H1 (cell line): ENCODE measurements at regions not wholly inside any gene's neighbourhood (a gene's known extent, or its start where the extent isn't known, plus 50 kb on each side); places are given as distances from the start of the nearest gene placed in this dataset.

ENCODE experiments used
- CTCF ChIA-PET: fragments of 300-600 bp; sonication (Branson Sonifier 250); formaldehyde crosslinking; loops from one replicate; lab custom pipeline; 2021; ENCODE audit not compliant: partially characterized antibody; lab: Charles Lee
- POLR2A ChIA-PET: fragments of 300-600 bp; sonication (Branson Sonifier 250); formaldehyde crosslinking; loops from one replicate; lab custom pipeline; 2021; ENCODE audit warnings: inconsistent platforms; ENCODE audit not compliant: partially characterized antibody; lab: Charles Lee
- DNase-seq, 2 experiments: peaks; one replicate each; pipeline versions ENCODE4 v3.0.0 to v3.0.0-alpha.2; 2010 to 2022; ENCODE audit warnings: low spot score in 2 of 2, low read depth in 1 of 2, mixed read lengths in 1 of 2
- FAIRE-seq: peaks from 2 replicates; lab custom pipeline; 2011; peaks lifted over from hg19 to GRCh38; lab: Jason Lieb, UNC
- H2AFZ ChIP-seq: 2 replicates; pipeline ENCODE4 v1.8.1; 2012; ENCODE audit warnings: low read length, inconsistent platforms
- H2AK5ac ChIP-seq: 2 replicates; pipeline ENCODE4 v1.6.1; 2013; ENCODE audit warnings: low read depth, low read length
- H2BK120ac ChIP-seq: replicated peaks from 2 replicates; pipeline ENCODE3; 2013; ENCODE audit warnings: low read depth, low read length, inconsistent platforms
- H2BK12ac ChIP-seq: 2 replicates; pipeline ENCODE4 v1.6.1; 2013; ENCODE audit warnings: low read depth, low read length
- H2BK15ac ChIP-seq: 2 replicates; pipeline ENCODE4 v1.6.1; 2013; ENCODE audit warnings: low read length
- H2BK20ac ChIP-seq: 2 replicates; pipeline ENCODE4 v1.6.1; 2013; ENCODE audit warnings: low read length
- H2BK5ac ChIP-seq: 2 replicates; pipeline ENCODE4 v1.6.1; 2013; ENCODE audit warnings: low read depth, low read length
- H3K14ac ChIP-seq: 2 replicates; pipeline ENCODE4 v1.6.1; 2013; ENCODE audit warnings: inconsistent platforms; ENCODE audit not compliant: insufficient read length
- H3K18ac ChIP-seq: 2 replicates; pipeline ENCODE4 v1.6.1; 2013; ENCODE audit warnings: low read length; ENCODE audit errors: extremely low read depth
- H3K23ac ChIP-seq: 2 replicates; pipeline ENCODE4 v1.6.1; 2013; ENCODE audit warnings: inconsistent platforms; ENCODE audit not compliant: insufficient read length
- H3K23me2 ChIP-seq: 2 replicates; pipeline ENCODE4 v1.6.1; 2013; ENCODE audit warnings: low read depth, low read length
- H3K27ac ChIP-seq: 2 replicates; pipeline ENCODE4 v1.6.1; 2011; ENCODE audit warnings: low read depth, low read length, inconsistent platforms
- H3K27me3 ChIP-seq, 4 experiments: replicated peaks in 1 of 4; 1 replicate in 1 of 4; 2 replicates in 3 of 4; pipeline versions ENCODE4 v1.6.1 to v1.8.1; 2011 to 2013; ENCODE audit warnings: low read length in 3 of 4, mild to moderate bottlenecking in 3 of 4, inconsistent platforms in 2 of 4, mixed read lengths in 2 of 4, moderate library complexity in 1 of 4; ENCODE audit not compliant: control insufficient read depth in 3 of 4, insufficient read depth in 3 of 4; ENCODE audit errors: extremely low read depth in 1 of 4
- H3K36me3 ChIP-seq, 4 experiments: 2 replicates each; pipeline versions ENCODE4 v1.6.1 to v1.8.1; 2011 to 2013; ENCODE audit warnings: mild to moderate bottlenecking in 4 of 4, low read length in 3 of 4, moderate library complexity in 2 of 4, control low read depth in 1 of 4, inconsistent platforms in 1 of 4; ENCODE audit not compliant: insufficient read depth in 4 of 4, control insufficient read depth in 2 of 4
- H3K4ac ChIP-seq: replicated peaks from 2 replicates; pipeline ENCODE3; 2013; ENCODE audit warnings: low read length, low read depth, mixed read lengths, inconsistent platforms; ENCODE audit not compliant: insufficient read length
- H3K4me1 ChIP-seq, 4 experiments: replicated peaks in 1 of 4; 1 replicate in 1 of 4; 2 replicates in 3 of 4; pipeline versions ENCODE4 v1.6.1 to v1.8.1; 2011 to 2013; ENCODE audit warnings: low read length in 3 of 4, inconsistent platforms in 2 of 4, mixed read lengths in 1 of 4; ENCODE audit not compliant: insufficient read depth in 4 of 4, control insufficient read depth in 3 of 4
- H3K4me2 ChIP-seq, 2 experiments: 2 replicates each; pipeline versions ENCODE4 v1.6.1 to v1.8.1; 2011 to 2013; ENCODE audit warnings: low read depth in 2 of 2, low read length in 2 of 2, control low read depth in 1 of 2, inconsistent platforms in 1 of 2, mild to moderate bottlenecking in 1 of 2; ENCODE audit not compliant: insufficient read depth in 1 of 2
- H3K4me3 ChIP-seq, 4 experiments: fragments of 200-600, 300-600 bp in 1 of 4; sonication (generic), shearing (Covaris generic), sonication (Bioruptor Twin) in 1 of 4; 2 replicates each; pipeline versions ENCODE4 v1.5.1 to v1.8.1; 2011 to 2016; ENCODE audit warnings: low read length in 4 of 4, low read depth in 3 of 4, control low read depth in 2 of 4, inconsistent platforms in 2 of 4, mild to moderate bottlenecking in 2 of 4, mixed read lengths in 1 of 4, moderate library complexity in 1 of 4; ENCODE audit not compliant: insufficient read depth in 2 of 4; ENCODE audit errors: extremely low read depth in 1 of 4
- H3K56ac ChIP-seq: replicated peaks from 2 replicates; pipeline ENCODE3; 2013; ENCODE audit warnings: low read depth, mild to moderate bottlenecking, mixed read lengths, low read length, inconsistent platforms; ENCODE audit not compliant: insufficient read length
- H3K79me1 ChIP-seq: 2 replicates; pipeline ENCODE4 v1.6.1; 2013; ENCODE audit warnings: low read depth, low read length, control low read depth
- H3K79me2 ChIP-seq, 2 experiments: 2 replicates each; pipeline versions ENCODE4 v1.6.1 to v1.8.1; 2012 to 2013; ENCODE audit warnings: low read length in 2 of 2, mild to moderate bottlenecking in 2 of 2, inconsistent platforms in 1 of 2; ENCODE audit not compliant: insufficient read depth in 2 of 2, control insufficient read depth in 1 of 2
- H3K9ac ChIP-seq, 4 experiments: replicated peaks in 1 of 4; 1 replicate in 1 of 4; 2 replicates in 3 of 4; pipeline versions ENCODE4 v1.6.1 to v1.8.1; 2011 to 2013; ENCODE audit warnings: low read depth in 3 of 4, low read length in 3 of 4, control low read depth in 2 of 4, mild to moderate bottlenecking in 2 of 4, moderate library complexity in 2 of 4, inconsistent platforms in 1 of 4; ENCODE audit errors: extremely low read depth in 1 of 4
- H3K9me3 ChIP-seq, 2 experiments: 2 replicates each; pipeline versions ENCODE4 v1.6.1 to v1.8.1; 2012 to 2013; ENCODE audit warnings: mild to moderate bottlenecking in 2 of 2, moderate library complexity in 2 of 2, control low read depth in 1 of 2, inconsistent platforms in 1 of 2, low read depth in 1 of 2, low read length in 1 of 2, mixed read lengths in 1 of 2; ENCODE audit not compliant: insufficient read depth in 2 of 2
- H4K20me1 ChIP-seq, 2 experiments: replicated peaks in 1 of 2; 2 replicates each; pipeline versions ENCODE3 to v1.8.1; 2011 to 2013; ENCODE audit warnings: inconsistent platforms in 2 of 2, low read length in 2 of 2, mild to moderate bottlenecking in 1 of 2; ENCODE audit not compliant: insufficient read depth in 2 of 2, control insufficient read depth in 1 of 2
- H4K5ac ChIP-seq: 2 replicates; pipeline ENCODE4 v1.6.1; 2013; ENCODE audit warnings: low read length, low read depth, mixed read lengths, inconsistent platforms; ENCODE audit not compliant: insufficient read length
- H4K8ac ChIP-seq: 2 replicates; pipeline ENCODE4 v1.8.0; 2013; ENCODE audit warnings: mild to moderate bottlenecking, moderate library complexity, low read length, inconsistent platforms; ENCODE audit not compliant: insufficient read depth; ENCODE audit errors: extremely low read depth
- H4K91ac ChIP-seq: replicated peaks from 2 replicates; pipeline ENCODE3; 2013; ENCODE audit warnings: low read length, mixed read lengths, inconsistent platforms; ENCODE audit not compliant: insufficient read length
- CREB1 ChIP-seq: IDR thresholded peaks from 2 replicates; pipeline ENCODE4 v1.6.1; 2012; ENCODE audit warnings: inconsistent platforms
- HDAC6 ChIP-seq: IDR thresholded peaks from one replicate; pipeline ENCODE4 v1.7.1; 2012; ENCODE audit warnings: low read depth, mild to moderate bottlenecking, inconsistent platforms, low read length, moderate library complexity
- KDM1A ChIP-seq: fragments of 200-600, 300-600 bp; sonication (generic); IDR thresholded peaks from 2 replicates; pipeline ENCODE4 v1.7.1; 2016; ENCODE audit warnings: mild to moderate bottlenecking, low read length, borderline replicate concordance
- WGBS, 2 experiments: shearing (Covaris generic) in 1 of 2; methylation state at CpG; one replicate each; pipeline versions ENCODE4 v1.1.6 to v1.1.7; 2013 to 2015; ENCODE audit warnings: low lambda C conversion rate in 2 of 2, mixed read lengths in 2 of 2, inconsistent platforms in 1 of 2, low coverage in 1 of 2, missing lambda C conversion rate in 1 of 2; ENCODE audit not compliant: insufficient replicate concordance in 2 of 2, insufficient coverage in 1 of 2, insufficient read length in 1 of 2; ENCODE audit errors: extremely low coverage in 1 of 2, missing lambda C conversion rate in 1 of 2; 5-methylcytosine and 5-hydroxymethylcytosine counted together

- Histone ChIP-seq H4K20me1 (no peaks in the 10 kb centered on the region), H3K79me2 (no peaks in the 10 kb centered on the region), H3K9me3 (no peaks in the 10 kb centered on the region), H2BK5ac (no peak overlapping the region), H4K8ac (no peak overlapping the region), H3K79me1 (no peaks in the 10 kb centered on the region), H2BK12ac (no peak overlapping the region), H3K27ac (no peak overlapping the region), H3K23ac (no peak overlapping the region), H3K9ac (no peak overlapping the region), H2BK120ac (no peak overlapping the region), H4K91ac (no peak overlapping the region), H3K18ac (no peak overlapping the region), H2BK20ac (no peak overlapping the region), H3K4me1 (no peaks in the 10 kb centered on the region), H2AK5ac (no peak overlapping the region), H3K27me3 (peaks cover 0 to under 1% (median 0%) of the 10 kb centered on the region in 4 experiments; a peak in 2 of 7 replicates), H3K4ac (no peak overlapping the region), H3K4me2 (no peak overlapping the region), H2AFZ (no peak overlapping the region), H3K56ac (no peak overlapping the region), H2BK15ac (no peak overlapping the region), H4K5ac (no peak overlapping the region), H3K4me3 (no peak overlapping the region), H3K36me3 (no peaks in the 10 kb centered on the region), H3K14ac (no peak overlapping the region), H3K23me2 (no peaks in the 10 kb centered on the region; the same call in 1 of the 2 replicates)
- CTCF ChIA-PET, result interaction anchor here (0.8 to 2.6 kb wide), 5 partner anchors 9 to 455 kb away, joined by 3 to 12 read pairs (median 4); no protein-coding TSS in a partner anchor
- POLR2A ChIA-PET, result interaction anchor here (1.0 to 1.3 kb wide), 2 partner anchors 144 to 651 kb away, joined by 3 read pairs; no protein-coding TSS in a partner anchor
- no peak for FAIRE-seq
- no peak for DNase-seq
- 87% methylated on average over 6 of the region's 6 CpGs; no CpG with 5 or more reads in 1 of the 2 experiments for WGBS, 2 experiments
- TF ChIP-seq HDAC6, result no peak
- TF ChIP-seq CREB1, result no peak
- TF ChIP-seq KDM1A, result no peak
Observed at GRCh38 chr12:47023953-47024352, 55.5 kb upstream of the PCED1B start.
